K562 (cell line): ENCODE measurements at regions not wholly inside any gene's neighbourhood (a gene's known extent, or its start where the extent isn't known, plus 50 kb on each side); places are given as distances from the start of the nearest gene placed in this dataset.
A peak's percentile ranks its signal among the peaks of the same experiment; 100 is the strongest.

Experiments
- ARID2 ChIP-seq: fragments of 450-650 bp; IDR thresholded peaks from 2 replicates; pipeline ENCODE4 v1.6.1; 2017; ENCODE audit warnings: antibody characterized with exemption, mild to moderate bottlenecking
- FOXK2 ChIP-seq, 2 experiments: fragments of 450-650 bp; IDR thresholded peaks in 1 of 2; conservative IDR thresholded peaks in 1 of 2; 2 replicates each; pipeline ENCODE4 v1.6.1; 2016; ENCODE audit warnings: low read depth in 2 of 2, mild to moderate bottlenecking in 1 of 2
- POLR2G ChIP-seq: fragments of 200-400 bp; formaldehyde crosslinking; IDR thresholded peaks from 2 replicates; pipeline ENCODE4 v1.6.1; 2017; ENCODE audit warnings: low read depth, mild to moderate bottlenecking, antibody characterized with exemption, low read length, moderate library complexity
- SAFB2 ChIP-seq: fragments of 200-400 bp; formaldehyde crosslinking; IDR thresholded peaks from 2 replicates; pipeline ENCODE4 v1.6.1; 2018; ENCODE audit warnings: borderline replicate concordance, low read length, low read depth, moderate library complexity; ENCODE audit not compliant: severe bottlenecking
- TF ChIP-seq, protein P1 (sequence below), 2 experiments: fragments of 450-650 bp in 1 of 2; sonication (generic) in 1 of 2; formaldehyde crosslinking in 1 of 2; IDR thresholded peaks; 2 replicates each; pipeline versions ENCODE4 v1.7.1 to v1.9.0; 2016 to 2022; ENCODE audit warnings: inconsistent platforms in 1 of 2, mild to moderate bottlenecking in 1 of 2, missing genetic modification reagents in 1 of 2
- TF ChIP-seq, protein P2 (sequence below): fragments of 200-800 bp; sonication (Bioruptor generic); IDR thresholded peaks from 2 replicates; pipeline ENCODE4 v1.6.1; 2017; ENCODE audit warnings: missing genetic modification characterization, missing compliant biosample characterization

DNA sequence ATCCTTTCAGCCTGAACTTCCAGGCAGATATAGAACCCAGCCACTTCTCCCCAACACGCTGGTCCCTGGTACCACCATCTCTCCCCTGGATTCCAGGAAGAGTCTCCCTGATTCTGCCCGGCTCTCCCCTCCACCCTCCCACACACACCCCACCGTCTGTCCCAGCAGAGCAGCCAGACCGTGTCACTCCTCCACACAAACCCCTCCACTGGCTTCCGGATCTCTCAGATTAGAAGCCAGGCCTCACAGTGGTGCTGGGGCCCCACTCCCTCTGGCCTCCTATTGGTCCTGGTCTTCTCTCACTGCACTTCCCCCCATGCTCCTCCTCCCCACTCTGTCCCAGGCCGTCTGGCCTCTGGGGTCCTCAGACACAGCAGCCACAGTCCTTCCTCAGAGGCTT lies 52.4 kb upstream of the CDKN3 start (continued):
- TF ChIP-seq, protein P1, sequence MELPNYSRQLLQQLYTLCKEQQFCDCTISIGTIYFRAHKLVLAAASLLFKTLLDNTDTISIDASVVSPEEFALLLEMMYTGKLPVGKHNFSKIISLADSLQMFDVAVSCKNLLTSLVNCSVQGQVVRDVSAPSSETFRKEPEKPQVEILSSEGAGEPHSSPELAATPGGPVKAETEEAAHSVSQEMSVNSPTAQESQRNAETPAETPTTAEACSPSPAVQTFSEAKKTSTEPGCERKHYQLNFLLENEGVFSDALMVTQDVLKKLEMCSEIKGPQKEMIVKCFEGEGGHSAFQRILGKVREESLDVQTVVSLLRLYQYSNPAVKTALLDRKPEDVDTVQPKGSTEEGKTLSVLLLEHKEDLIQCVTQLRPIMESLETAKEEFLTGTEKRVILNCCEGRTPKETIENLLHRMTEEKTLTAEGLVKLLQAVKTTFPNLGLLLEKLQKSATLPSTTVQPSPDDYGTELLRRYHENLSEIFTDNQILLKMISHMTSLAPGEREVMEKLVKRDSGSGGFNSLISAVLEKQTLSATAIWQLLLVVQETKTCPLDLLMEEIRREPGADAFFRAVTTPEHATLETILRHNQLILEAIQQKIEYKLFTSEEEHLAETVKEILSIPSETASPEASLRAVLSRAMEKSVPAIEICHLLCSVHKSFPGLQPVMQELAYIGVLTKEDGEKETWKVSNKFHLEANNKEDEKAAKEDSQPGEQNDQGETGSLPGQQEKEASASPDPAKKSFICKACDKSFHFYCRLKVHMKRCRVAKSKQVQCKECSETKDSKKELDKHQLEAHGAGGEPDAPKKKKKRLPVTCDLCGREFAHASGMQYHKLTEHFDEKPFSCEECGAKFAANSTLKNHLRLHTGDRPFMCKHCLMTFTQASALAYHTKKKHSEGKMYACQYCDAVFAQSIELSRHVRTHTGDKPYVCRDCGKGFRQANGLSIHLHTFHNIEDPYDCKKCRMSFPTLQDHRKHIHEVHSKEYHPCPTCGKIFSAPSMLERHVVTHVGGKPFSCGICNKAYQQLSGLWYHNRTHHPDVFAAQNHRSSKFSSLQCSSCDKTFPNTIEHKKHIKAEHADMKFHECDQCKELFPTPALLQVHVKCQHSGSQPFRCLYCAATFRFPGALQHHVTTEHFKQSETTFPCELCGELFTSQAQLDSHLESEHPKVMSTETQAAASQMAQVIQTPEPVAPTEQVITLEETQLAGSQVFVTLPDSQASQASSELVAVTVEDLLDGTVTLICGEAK (IDR thresholded peaks at IDR 0.05), result no peak
- TF ChIP-seq, protein P1 (CRISPR knock-in tag; IDR thresholded peaks at IDR 0.05), result no peak
- no peak for TF ChIP-seq FOXK2 (conservative IDR thresholded peaks at IDR 0.05 in 1 of 2, IDR thresholded peaks at IDR 0.05 in 1 of 2; ENCODE audit: low read depth in 2 of 2)
- TF ChIP-seq, protein P2, sequence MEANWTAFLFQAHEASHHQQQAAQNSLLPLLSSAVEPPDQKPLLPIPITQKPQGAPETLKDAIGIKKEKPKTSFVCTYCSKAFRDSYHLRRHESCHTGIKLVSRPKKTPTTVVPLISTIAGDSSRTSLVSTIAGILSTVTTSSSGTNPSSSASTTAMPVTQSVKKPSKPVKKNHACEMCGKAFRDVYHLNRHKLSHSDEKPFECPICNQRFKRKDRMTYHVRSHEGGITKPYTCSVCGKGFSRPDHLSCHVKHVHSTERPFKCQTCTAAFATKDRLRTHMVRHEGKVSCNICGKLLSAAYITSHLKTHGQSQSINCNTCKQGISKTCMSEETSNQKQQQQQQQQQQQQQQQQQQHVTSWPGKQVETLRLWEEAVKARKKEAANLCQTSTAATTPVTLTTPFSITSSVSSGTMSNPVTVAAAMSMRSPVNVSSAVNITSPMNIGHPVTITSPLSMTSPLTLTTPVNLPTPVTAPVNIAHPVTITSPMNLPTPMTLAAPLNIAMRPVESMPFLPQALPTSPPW (CRISPR knock-in tag), result peak; percentile 63
- no peak for TF ChIP-seq SAFB2
- TF ChIP-seq POLR2G, result 0 out of 2 replicates have a peak, but pooled peaks have one; percentile 30
- no peak for TF ChIP-seq ARID2
